GM12878 (cell line): ENCODE measurements at regions not wholly inside any gene's neighbourhood (a gene's known extent, or its start where the extent isn't known, plus 50 kb on each side); places are given as distances from the start of the nearest gene placed in this dataset.

Source experiments
- BCL3 ChIP-seq: IDR thresholded peaks from 2 replicates; pipeline ENCODE4 v1.6.1; 2011; ENCODE audit warnings: borderline replicate concordance, low read depth, mild to moderate bottlenecking, moderate library complexity, low read length; ENCODE audit not compliant: insufficient read depth, poor library complexity, severe bottlenecking
- CTCF ChIP-seq, 3 experiments: IDR thresholded peaks in 2 of 3; conservative IDR thresholded peaks in 1 of 3; 2 replicates each; pipeline ENCODE4 v1.5.1; 2011; ENCODE audit warnings: low read depth in 3 of 3, low read length in 3 of 3, mild to moderate bottlenecking in 3 of 3, control low read depth in 2 of 3, moderate library complexity in 2 of 3, inconsistent platforms in 1 of 3, mixed read lengths in 1 of 3; ENCODE audit not compliant: control insufficient read depth in 2 of 3, insufficient read depth in 1 of 3; ENCODE audit errors: extremely low read depth in 1 of 3
- ESRRA ChIP-seq: IDR thresholded peaks from 2 replicates; pipeline ENCODE4 v1.6.1; 2012; ENCODE audit warnings: mild to moderate bottlenecking, low read length, improper control_type of control experiment
- EZH2 ChIP-seq: IDR thresholded peaks from 2 replicates; pipeline ENCODE4 v1.6.1; 2012; ENCODE audit warnings: low read depth, mild to moderate bottlenecking, control low read depth, inconsistent platforms, low read length, borderline replicate concordance; ENCODE audit not compliant: control insufficient read depth
- FOS ChIP-seq: IDR thresholded peaks from 3 replicates; pipeline ENCODE4 v1.6.1; 2011; ENCODE audit warnings: borderline replicate concordance; ENCODE audit not compliant: insufficient read length; ENCODE audit errors: extremely low read depth
- TF ChIP-seq, protein P1 (sequence below): IDR thresholded peaks from 2 replicates; pipeline ENCODE4 v1.6.1; 2011; ENCODE audit warnings: borderline replicate concordance, low read depth, mild to moderate bottlenecking, moderate library complexity, mixed read lengths, low read length; ENCODE audit not compliant: insufficient read depth; ENCODE audit errors: extremely low read length
- TF ChIP-seq, protein P2 (sequence below): fragments of 450-650 bp; IDR thresholded peaks from 2 replicates; pipeline ENCODE4 v1.6.1; 2018; ENCODE audit warnings: borderline replicate concordance, mild to moderate bottlenecking; ENCODE audit not compliant: partially characterized antibody

DNA sequence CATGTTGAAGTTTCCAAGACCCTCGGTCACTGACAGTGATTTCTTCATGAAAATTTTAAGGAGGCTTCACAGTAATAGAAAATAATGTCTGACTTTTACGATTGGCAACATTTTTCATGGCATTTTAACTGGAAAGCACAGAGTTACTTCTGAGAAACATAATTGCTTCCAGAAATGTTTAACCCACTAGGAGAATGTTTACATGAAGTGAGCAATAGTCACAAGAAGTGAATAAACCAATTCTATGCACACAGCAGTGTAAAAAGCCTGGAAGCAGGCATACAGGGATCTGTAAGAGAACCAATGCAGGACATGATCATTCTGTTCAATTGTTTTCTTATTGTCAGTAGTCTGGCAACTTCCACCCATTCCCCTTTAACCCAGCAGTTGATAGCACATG is 316.2 kb upstream of the CXADR start:
- TF ChIP-seq EZH2 (no peak), FOS (no peak), CTCF (IDR thresholded peaks at IDR 0.05 in 2 of 3, conservative IDR thresholded peaks at IDR 0.05 in 1 of 3; ENCODE audit: control insufficient read depth in 2 of 3, extremely low read depth in 1 of 3, insufficient read depth in 1 of 3, low read depth in 3 of 3, low read length in 3 of 3) (no peak), BCL3 (no peak), ESRRA (no peak)
- TF ChIP-seq, protein P1, sequence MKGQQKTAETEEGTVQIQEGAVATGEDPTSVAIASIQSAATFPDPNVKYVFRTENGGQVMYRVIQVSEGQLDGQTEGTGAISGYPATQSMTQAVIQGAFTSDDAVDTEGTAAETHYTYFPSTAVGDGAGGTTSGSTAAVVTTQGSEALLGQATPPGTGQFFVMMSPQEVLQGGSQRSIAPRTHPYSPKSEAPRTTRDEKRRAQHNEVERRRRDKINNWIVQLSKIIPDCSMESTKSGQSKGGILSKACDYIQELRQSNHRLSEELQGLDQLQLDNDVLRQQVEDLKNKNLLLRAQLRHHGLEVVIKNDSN: no peak
- TF ChIP-seq, protein P2, sequence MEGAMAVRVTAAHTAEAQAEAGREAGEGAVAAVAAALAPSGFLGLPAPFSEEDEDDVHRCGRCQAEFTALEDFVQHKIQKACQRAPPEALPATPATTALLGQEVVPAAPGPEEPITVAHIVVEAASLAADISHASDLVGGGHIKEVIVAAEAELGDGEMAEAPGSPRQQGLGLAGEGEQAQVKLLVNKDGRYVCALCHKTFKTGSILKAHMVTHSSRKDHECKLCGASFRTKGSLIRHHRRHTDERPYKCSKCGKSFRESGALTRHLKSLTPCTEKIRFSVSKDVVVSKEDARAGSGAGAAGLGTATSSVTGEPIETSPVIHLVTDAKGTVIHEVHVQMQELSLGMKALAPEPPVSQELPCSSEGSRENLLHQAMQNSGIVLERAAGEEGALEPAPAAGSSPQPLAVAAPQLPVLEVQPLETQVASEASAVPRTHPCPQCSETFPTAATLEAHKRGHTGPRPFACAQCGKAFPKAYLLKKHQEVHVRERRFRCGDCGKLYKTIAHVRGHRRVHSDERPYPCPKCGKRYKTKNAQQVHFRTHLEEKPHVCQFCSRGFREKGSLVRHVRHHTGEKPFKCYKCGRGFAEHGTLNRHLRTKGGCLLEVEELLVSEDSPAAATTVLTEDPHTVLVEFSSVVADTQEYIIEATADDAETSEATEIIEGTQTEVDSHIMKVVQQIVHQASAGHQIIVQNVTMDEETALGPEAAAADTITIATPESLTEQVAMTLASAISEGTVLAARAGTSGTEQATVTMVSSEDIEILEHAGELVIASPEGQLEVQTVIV: no peak
